ENCODE measurements at regions not wholly inside any gene's neighbourhood (a gene's known extent, or its start where the extent isn't known, plus 50 kb on each side); places are given as distances from the start of the nearest gene placed in this dataset.
"Not testable (repeated sequence)": the region's sequence is repeated elsewhere in the genome, so short reads cannot be mapped to it uniquely, and the experiment has no call there.

DNA sequence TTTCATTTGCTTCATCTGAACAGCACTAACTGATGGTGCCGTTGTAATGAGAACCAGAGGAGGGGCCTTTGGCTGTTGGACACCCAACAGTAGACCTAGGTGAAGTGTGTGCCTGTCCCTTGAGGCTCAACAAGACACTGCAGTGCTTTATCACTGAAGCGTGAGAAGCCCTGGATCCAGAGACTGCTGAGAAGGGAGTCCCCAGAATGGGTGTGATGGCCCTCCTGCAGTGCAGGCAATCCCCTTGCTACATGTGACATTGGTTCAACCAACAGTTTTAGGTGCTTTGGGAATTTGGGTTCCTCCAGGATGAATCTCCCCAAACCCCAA, 125.6 kb downstream of the BRD1 start:
- no peak for DNase-seq
- Histone ChIP-seq H3K4me1 (replicated peaks in 1 of 2) (no peaks in the 10 kb centered on the region), H3K4me3 (no peak overlapping the region), H3K27ac (no peak overlapping the region), H3K27me3 (peaks cover 43% of the 10 kb centered on the region), H3K36me3 (replicated peaks in 1 of 2) (no peaks in the 10 kb centered on the region), H3K9me3 (replicated peaks in 1 of 3) (no peaks in the 10 kb centered on the region)
- WGBS, 4 donors = 76 to 89% (median 84%) methylated on average over 2 of the region's 2 CpGs
- TF ChIP-seq CTCF (IDR thresholded peaks at IDR 0.05) (no peak), POLR2A (IDR thresholded peaks at IDR 0.05) (no peak)
- intact Hi-C loops (cut with DNase I) = no loop called here

- 60 to 73% (median 69%) methylated on average over 6 of the region's 6 CpGs for WGBS, 4 donors
- TF ChIP-seq POLR2A (IDR thresholded peaks at IDR 0.05) = no peak
- peak in 2 of 6 experiments; percentile 16 to 34 for TF ChIP-seq CTCF (IDR thresholded peaks at IDR 0.05)
- intact Hi-C loops (cut with DNase I) = no loop called here
- Histone ChIP-seq H3K4me1 (replicated peaks in 1 of 2) (no peaks in the 10 kb centered on the region), H3K9me3 (replicated peaks in 1 of 3) (no peaks in the 10 kb centered on the region), H3K27ac (no peak overlapping the region), H3K36me3 (replicated peaks in 1 of 2) (no peaks in the 10 kb centered on the region), H3K27me3 (peaks cover 43% of the 10 kb centered on the region), H3K4me3 (no peak overlapping the region)
- DNase-seq = peak in 1 of 7 donors; percentile 1
Measured at GRCh38 chr22:49701380-49702067, 126.1 kb downstream of the BRD1 start.

DNA sequence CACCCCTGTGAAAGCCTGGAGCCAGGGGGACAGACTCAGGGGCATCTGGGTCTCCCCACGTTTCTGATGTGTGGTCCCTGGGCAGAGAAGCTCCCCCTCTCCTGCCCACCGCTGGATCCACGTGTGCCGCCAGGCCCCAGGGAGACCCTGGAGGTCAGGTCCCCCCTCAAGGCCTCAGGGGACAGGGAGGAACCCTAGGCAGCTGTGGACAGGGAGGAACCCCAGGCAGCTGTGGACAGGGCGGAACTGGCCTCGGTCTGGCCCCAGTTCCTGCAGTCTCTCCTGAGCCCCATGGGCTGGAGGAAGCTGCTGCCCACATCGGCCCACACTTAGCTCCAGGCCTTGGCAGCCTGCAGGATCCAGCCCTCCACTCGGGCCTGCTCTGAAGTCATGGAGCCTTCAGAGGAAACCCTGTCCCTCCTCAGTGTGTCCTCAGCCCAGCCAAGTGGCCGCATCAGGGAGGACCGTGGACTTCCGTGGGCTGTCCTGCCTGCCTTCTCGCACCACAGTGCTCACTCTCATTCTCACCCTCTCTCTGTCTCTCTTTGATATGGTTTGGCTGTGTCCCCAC, 127.7 kb downstream of the BRD1 start:
- H3K4me3 ChIP-seq = no peak overlapping the region
- intact Hi-C loops (cut with DNase I) = no loop called here
- 80 to 95% (median 84%) methylated on average over 4 to 12 of the region's 12 CpGs for WGBS, 4 donors
- TF ChIP-seq POLR2A (IDR thresholded peaks at IDR 0.05) (no peak), CTCF (IDR thresholded peaks at IDR 0.05) (no peak)
- no peak for DNase-seq
- H3K36me3 ChIP-seq (replicated peaks in 1 of 2) = no peaks in the 10 kb centered on the region
- H3K27me3 ChIP-seq = peaks cover 30% of the 10 kb centered on the region
- no peaks in the 10 kb centered on the region for H3K4me1 ChIP-seq (replicated peaks in 1 of 2)
- no peak overlapping the region for H3K27ac ChIP-seq
- no peaks in the 10 kb centered on the region for H3K9me3 ChIP-seq (replicated peaks in 1 of 3)

DNA sequence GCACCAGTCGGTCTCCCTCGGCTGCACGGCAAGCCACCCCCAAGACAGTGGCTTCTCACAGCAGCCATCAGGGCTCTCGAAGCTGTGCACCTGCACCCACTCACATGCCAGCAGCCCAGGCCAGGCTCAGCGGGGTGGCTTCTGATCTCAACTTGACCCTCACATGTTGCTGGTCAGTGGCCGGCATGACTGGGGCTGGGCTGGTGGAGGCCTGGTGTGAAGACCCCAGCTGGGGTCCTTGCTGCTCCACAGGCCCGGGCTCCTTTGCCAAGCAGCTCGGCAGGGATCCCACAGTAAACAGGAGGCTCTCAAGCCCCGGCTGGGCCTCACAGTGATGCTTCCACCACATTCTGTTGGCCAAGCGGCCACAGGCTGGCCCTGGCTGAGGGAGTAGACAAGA, 128.2 kb downstream of the BRD1 start:
- intact Hi-C loops (cut with DNase I) = no loop called here
- TF ChIP-seq CTCF (IDR thresholded peaks at IDR 0.05) (no peak), POLR2A (IDR thresholded peaks at IDR 0.05) (no peak)
- no peaks in the 10 kb centered on the region for H3K9me3 ChIP-seq (replicated peaks in 1 of 3)
- no peak overlapping the region for H3K27ac ChIP-seq
- peak in 1 of 7 donors; percentile 3 for DNase-seq
- 57 to 74% (median 67%) methylated on average over 5 to 10 of the region's 10 CpGs for WGBS, 4 donors
- peaks cover 25% of the 10 kb centered on the region for H3K27me3 ChIP-seq
- H3K36me3 ChIP-seq (replicated peaks in 1 of 2) = no peaks in the 10 kb centered on the region
- H3K4me3 ChIP-seq = no peak overlapping the region
- H3K4me1 ChIP-seq (replicated peaks in 1 of 2) = no peaks in the 10 kb centered on the region

- 74 to 86% (median 79%) methylated on average over 6 to 7 of the region's 7 CpGs for WGBS, 4 donors
- DNase-seq; intact Hi-C loops (cut with DNase I); H3K9me3 ChIP-seq (replicated peaks in 1 of 3); H3K4me3 ChIP-seq; H3K4me1 ChIP-seq (replicated peaks in 1 of 2); H3K27ac ChIP-seq; H3K36me3 ChIP-seq (replicated peaks in 1 of 2): not testable (repeated sequence)
- H3K27me3 ChIP-seq = peaks cover 16% of the 10 kb centered on the region
Measured at GRCh38 chr22:49698616-49699015, 129.1 kb downstream of the BRD1 start.

Data from adrenal gland (tissue), 9 donors.